ENCODE measurements at regions not wholly inside any gene's neighbourhood (a gene's known extent, or its start where the extent isn't known, plus 50 kb on each side); places are given as distances from the start of the nearest gene placed in this dataset.

GRCh38 chr4:19033816-19034733, 1012.5 kb upstream of the LCORL start:
- H3K4me1 ChIP-seq = no peaks in the 10 kb centered on the region
- H3K27me3 ChIP-seq = no peaks in the 10 kb centered on the region
- DNase-seq = no peak
- no peak overlapping the region for H3K27ac ChIP-seq
- no peaks in the 10 kb centered on the region for H3K36me3 ChIP-seq
- TF ChIP-seq, protein P1, sequence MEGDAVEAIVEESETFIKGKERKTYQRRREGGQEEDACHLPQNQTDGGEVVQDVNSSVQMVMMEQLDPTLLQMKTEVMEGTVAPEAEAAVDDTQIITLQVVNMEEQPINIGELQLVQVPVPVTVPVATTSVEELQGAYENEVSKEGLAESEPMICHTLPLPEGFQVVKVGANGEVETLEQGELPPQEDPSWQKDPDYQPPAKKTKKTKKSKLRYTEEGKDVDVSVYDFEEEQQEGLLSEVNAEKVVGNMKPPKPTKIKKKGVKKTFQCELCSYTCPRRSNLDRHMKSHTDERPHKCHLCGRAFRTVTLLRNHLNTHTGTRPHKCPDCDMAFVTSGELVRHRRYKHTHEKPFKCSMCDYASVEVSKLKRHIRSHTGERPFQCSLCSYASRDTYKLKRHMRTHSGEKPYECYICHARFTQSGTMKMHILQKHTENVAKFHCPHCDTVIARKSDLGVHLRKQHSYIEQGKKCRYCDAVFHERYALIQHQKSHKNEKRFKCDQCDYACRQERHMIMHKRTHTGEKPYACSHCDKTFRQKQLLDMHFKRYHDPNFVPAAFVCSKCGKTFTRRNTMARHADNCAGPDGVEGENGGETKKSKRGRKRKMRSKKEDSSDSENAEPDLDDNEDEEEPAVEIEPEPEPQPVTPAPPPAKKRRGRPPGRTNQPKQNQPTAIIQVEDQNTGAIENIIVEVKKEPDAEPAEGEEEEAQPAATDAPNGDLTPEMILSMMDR (IDR thresholded peaks at IDR 0.05) = no peak
- intact Hi-C loops (cut with DNase I) = no loop called here
- no peak overlapping the region for H3K4me3 ChIP-seq
- WGBS, 2 donors = 66 to 72% methylated on average over 2 of the region's 2 CpGs
- no peak for FAIRE-seq
- no peaks in the 10 kb centered on the region for H3K9me3 ChIP-seq
- no peak for ATAC-seq

- H3K36me3 ChIP-seq = no peaks in the 10 kb centered on the region
- intact Hi-C loops (cut with DNase I) = no loop called here
- H3K4me1 ChIP-seq = no peaks in the 10 kb centered on the region
- H3K27me3 ChIP-seq = no peaks in the 10 kb centered on the region
- FAIRE-seq (no peak), ATAC-seq (no peak), DNase-seq (no peak)
- no peaks in the 10 kb centered on the region for H3K9me3 ChIP-seq
- H3K27ac ChIP-seq = no peak overlapping the region
- no peak overlapping the region for H3K4me3 ChIP-seq
- TF ChIP-seq, protein P1 (IDR thresholded peaks at IDR 0.05) = no peak
Observed at GRCh38 chr4:19030536-19030935, 1009.0 kb upstream of the LCORL start.

- H3K27me3 ChIP-seq = no peaks in the 10 kb centered on the region
- no peak overlapping the region for H3K27ac ChIP-seq
- intact Hi-C loops (cut with DNase I) = no loop called here
- H3K4me1 ChIP-seq = no peaks in the 10 kb centered on the region
- DNase-seq (no peak), FAIRE-seq (no peak), ATAC-seq (peak in 1 of 4 donors; percentile 35)
- WGBS, 2 donors = 7 to 10% methylated on average over 2 of the region's 2 CpGs
- H3K36me3 ChIP-seq = no peaks in the 10 kb centered on the region
- TF ChIP-seq, protein P1 (IDR thresholded peaks at IDR 0.05) = no peak
- H3K9me3 ChIP-seq = no peaks in the 10 kb centered on the region
- no peak overlapping the region for H3K4me3 ChIP-seq
Observed at GRCh38 chr4:19030048-19030447, 1008.5 kb upstream of the LCORL start.

GRCh38 chr4:19026281-19026680, 1004.7 kb upstream of the LCORL start:
- no peak for FAIRE-seq
- H3K9me3 ChIP-seq = no peaks in the 10 kb centered on the region
- H3K4me3 ChIP-seq = peak overlapping the region in 1 of 4 donors; percentile 8
- no peaks in the 10 kb centered on the region for H3K36me3 ChIP-seq
- peak overlapping the region in 2 of 4 donors; percentile 33 to 40 for H3K27ac ChIP-seq
- TF ChIP-seq, protein P1 (IDR thresholded peaks at IDR 0.05) = no peak
- peak in 4 of 6 donors; percentile 15 to 50 (median 20) for DNase-seq
- H3K4me1 ChIP-seq = no peaks in the 10 kb centered on the region
- ATAC-seq = peak; percentile 35 to 88 (median 75)
- H3K27me3 ChIP-seq = no peaks in the 10 kb centered on the region
- intact Hi-C loops (cut with DNase I) = no loop called here
- 5 to 9% methylated on average over 1 of the region's 1 CpG for WGBS, 2 donors

GRCh38 chr4:19025031-19025430, 1003.5 kb upstream of the LCORL start:
- intact Hi-C loops (cut with DNase I) = no loop called here
- no peak for FAIRE-seq

More at GRCh38 chr4:19025031-19025430, 1003.5 kb upstream of the LCORL start:
- WGBS, 2 donors = 28 to 46% methylated on average over 2 of the region's 2 CpGs
- no peaks in the 10 kb centered on the region for H3K36me3 ChIP-seq
- DNase-seq (no peak), ATAC-seq (peak in 1 of 4 donors; percentile 28)
- no peak overlapping the region for H3K4me3 ChIP-seq
- H3K27ac ChIP-seq = no peak overlapping the region
- no peaks in the 10 kb centered on the region for H3K4me1 ChIP-seq
- TF ChIP-seq, protein P1 (IDR thresholded peaks at IDR 0.05) = no peak
- no peaks in the 10 kb centered on the region for H3K9me3 ChIP-seq
- no peaks in the 10 kb centered on the region for H3K27me3 ChIP-seq
